ENCODE measurements at regions not wholly inside any gene's neighbourhood (a gene's known extent, or its start where the extent isn't known, plus 50 kb on each side); places are given as distances from the start of the nearest gene placed in this dataset.

DNA sequence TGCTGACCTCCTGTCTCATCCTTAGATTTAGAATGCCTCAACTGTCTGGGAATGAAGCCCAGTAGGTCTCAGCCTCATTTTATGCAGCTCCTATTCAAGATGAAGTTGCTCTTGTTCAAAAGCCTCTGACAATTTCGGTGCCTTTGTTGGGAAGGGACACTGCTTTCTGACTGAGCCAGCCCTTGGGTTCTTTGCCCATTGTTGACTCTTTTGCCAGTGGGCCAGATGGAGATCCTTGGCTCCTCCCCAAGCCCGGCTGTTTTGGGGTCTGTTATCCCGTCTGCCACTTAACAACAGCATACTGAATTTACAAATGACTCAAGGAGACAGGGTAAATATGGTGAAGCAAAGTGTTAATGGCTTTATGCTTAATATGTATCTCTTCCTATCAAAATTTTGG is 58.3 kb upstream of the PRKX start:
- Mint-ChIP-seq H3K27me3 (peaks cover 2% of the 10 kb centered on the region), H3K4me1 (no peaks in the 10 kb centered on the region), H3K27ac (no peak overlapping the region), H3K9me3 (no peaks in the 10 kb centered on the region), H3K4me3 (no peak overlapping the region), H3K36me3 (no peaks in the 10 kb centered on the region)
- no peak for ATAC-seq (ENCODE audit: low read depth)
- DNase-seq (ENCODE audit: low spot score in 2 of 2) = no peak

DNA sequence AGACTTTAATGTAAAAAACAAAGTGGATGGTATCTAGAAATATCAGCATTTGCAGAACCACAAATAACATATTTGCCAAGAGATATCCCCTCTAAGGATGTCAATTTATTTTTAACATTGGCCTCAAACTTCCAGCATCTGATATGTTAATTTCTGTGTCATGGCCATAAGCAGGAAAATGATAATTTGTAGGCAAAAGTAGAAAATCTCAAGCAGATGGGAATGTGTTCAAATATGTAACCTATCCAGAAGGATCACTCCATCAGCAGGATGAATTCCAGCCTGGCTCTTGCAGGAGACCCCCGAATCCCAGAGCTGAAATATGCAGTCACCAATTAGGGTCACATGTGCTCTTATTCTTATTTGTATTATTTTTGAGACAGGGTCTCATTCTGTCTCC is 55.4 kb upstream of the PRKX start:
- H3K36me3 Mint-ChIP-seq = no peaks in the 10 kb centered on the region
- peaks cover 5% of the 10 kb centered on the region for H3K27me3 Mint-ChIP-seq
- DNase-seq (ENCODE audit: low spot score in 2 of 2) = no peak
- no peak overlapping the region for H3K27ac Mint-ChIP-seq
- no peak for ATAC-seq (ENCODE audit: low read depth)
- peaks cover 4% of the 10 kb centered on the region for H3K9me3 Mint-ChIP-seq
- H3K4me1 Mint-ChIP-seq = no peaks in the 10 kb centered on the region
- H3K4me3 Mint-ChIP-seq = no peak overlapping the region
